Astrocyte (in vitro differentiated cells and primary cell): ENCODE measurements at regions not wholly inside any gene's neighbourhood (a gene's known extent, or its start where the extent isn't known, plus 50 kb on each side); places are given as distances from the start of the nearest gene placed in this dataset.

Experiments
- EZH2 ChIP-seq: IDR thresholded peaks from 2 replicates; pipeline ENCODE4 v1.6.1; 2012; ENCODE audit warnings: mild to moderate bottlenecking, low read length, inconsistent platforms; ENCODE audit not compliant: insufficient read depth
- TF ChIP-seq, protein P1 (sequence below): IDR thresholded peaks from 2 replicates; pipeline ENCODE4 v1.5.1; 2011; ENCODE audit warnings: low read depth, mild to moderate bottlenecking, inconsistent platforms, low read length, moderate library complexity; ENCODE audit not compliant: insufficient read depth

DNA sequence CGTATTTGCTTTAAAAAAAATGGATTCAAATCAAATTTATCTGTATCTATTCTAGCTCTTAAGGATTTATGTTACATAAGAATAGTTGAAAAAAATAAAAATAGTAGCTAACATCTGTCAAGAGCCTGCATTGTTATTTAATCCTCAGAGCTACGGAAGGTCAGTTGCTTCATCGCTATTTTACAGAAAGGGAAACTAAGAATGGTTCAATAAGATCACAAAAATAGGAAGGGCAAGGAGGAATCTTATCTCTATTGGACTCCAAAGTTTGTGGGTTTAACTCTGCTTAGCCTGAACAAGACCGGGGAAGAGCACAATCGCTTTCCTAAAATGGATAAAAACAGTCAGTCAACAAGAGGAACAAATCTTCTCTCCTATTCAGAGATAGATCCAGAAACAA, 270.2 kb upstream of the SMIM31 start:
- TF ChIP-seq, protein P1, sequence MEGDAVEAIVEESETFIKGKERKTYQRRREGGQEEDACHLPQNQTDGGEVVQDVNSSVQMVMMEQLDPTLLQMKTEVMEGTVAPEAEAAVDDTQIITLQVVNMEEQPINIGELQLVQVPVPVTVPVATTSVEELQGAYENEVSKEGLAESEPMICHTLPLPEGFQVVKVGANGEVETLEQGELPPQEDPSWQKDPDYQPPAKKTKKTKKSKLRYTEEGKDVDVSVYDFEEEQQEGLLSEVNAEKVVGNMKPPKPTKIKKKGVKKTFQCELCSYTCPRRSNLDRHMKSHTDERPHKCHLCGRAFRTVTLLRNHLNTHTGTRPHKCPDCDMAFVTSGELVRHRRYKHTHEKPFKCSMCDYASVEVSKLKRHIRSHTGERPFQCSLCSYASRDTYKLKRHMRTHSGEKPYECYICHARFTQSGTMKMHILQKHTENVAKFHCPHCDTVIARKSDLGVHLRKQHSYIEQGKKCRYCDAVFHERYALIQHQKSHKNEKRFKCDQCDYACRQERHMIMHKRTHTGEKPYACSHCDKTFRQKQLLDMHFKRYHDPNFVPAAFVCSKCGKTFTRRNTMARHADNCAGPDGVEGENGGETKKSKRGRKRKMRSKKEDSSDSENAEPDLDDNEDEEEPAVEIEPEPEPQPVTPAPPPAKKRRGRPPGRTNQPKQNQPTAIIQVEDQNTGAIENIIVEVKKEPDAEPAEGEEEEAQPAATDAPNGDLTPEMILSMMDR, result no peak
- TF ChIP-seq EZH2, result no peak
